HUES48 (cell line): ENCODE measurements at regions not wholly inside any gene's neighbourhood (a gene's known extent, or its start where the extent isn't known, plus 50 kb on each side); places are given as distances from the start of the nearest gene placed in this dataset.

Source experiments
- H3K27ac ChIP-seq: one replicate; pipeline ENCODE4 v1.7.0; 2013; ENCODE audit warnings: low read depth, low read length, inconsistent platforms
- H3K27me3 ChIP-seq: 2 replicates; pipeline ENCODE4 v1.6.1; 2013; ENCODE audit warnings: mild to moderate bottlenecking, low read length; ENCODE audit not compliant: control insufficient read depth, insufficient read depth
- H3K36me3 ChIP-seq: 2 replicates; pipeline ENCODE4 v1.6.1; 2013; ENCODE audit warnings: low read length; ENCODE audit not compliant: control insufficient read depth, insufficient read depth
- H3K4me1 ChIP-seq: 2 replicates; pipeline ENCODE4 v1.6.1; 2013; ENCODE audit warnings: mild to moderate bottlenecking, low read length; ENCODE audit not compliant: control insufficient read depth, insufficient read depth
- H3K4me3 ChIP-seq: 2 replicates; pipeline ENCODE4 v1.5.1; 2013; ENCODE audit warnings: mild to moderate bottlenecking, low read depth, low read length
- H3K9ac ChIP-seq: 2 replicates; pipeline ENCODE4 v1.6.1; 2013; ENCODE audit warnings: mild to moderate bottlenecking, low read depth, low read length, moderate library complexity
- H3K9me3 ChIP-seq: 2 replicates; pipeline ENCODE4 v1.6.1; 2013; ENCODE audit warnings: low read length; ENCODE audit not compliant: control insufficient read depth, insufficient read depth

- Histone ChIP-seq H3K9me3 (no peaks in the 10 kb centered on the region), H3K36me3 (no peaks in the 10 kb centered on the region), H3K27ac (no peak overlapping the region), H3K4me1 (no peaks in the 10 kb centered on the region), H3K9ac (no peak overlapping the region), H3K27me3 (no peaks in the 10 kb centered on the region), H3K4me3 (no peak overlapping the region)
Measured at GRCh38 chr1:217017165-217017564, 293.9 kb upstream of the ESRRG start.

GRCh38 chr1:217014066-217014465, 290.8 kb upstream of the ESRRG start:
- no peaks in the 10 kb centered on the region for H3K36me3 ChIP-seq
- H3K27me3 ChIP-seq: no peaks in the 10 kb centered on the region
- no peaks in the 10 kb centered on the region for H3K9me3 ChIP-seq
- H3K27ac ChIP-seq: no peak overlapping the region
- H3K9ac ChIP-seq: no peak overlapping the region
- no peak overlapping the region for H3K4me3 ChIP-seq
- H3K4me1 ChIP-seq: no peaks in the 10 kb centered on the region

GRCh38 chr1:217012659-217013058, 289.4 kb upstream of the ESRRG start:
- Histone ChIP-seq H3K36me3 (no peaks in the 10 kb centered on the region), H3K27me3 (no peaks in the 10 kb centered on the region), H3K4me1 (no peaks in the 10 kb centered on the region)

GRCh38 chr1:217011097-217011496, 287.9 kb upstream of the ESRRG start:
- no peak overlapping the region for H3K27ac ChIP-seq
- H3K9me3 ChIP-seq: no peaks in the 10 kb centered on the region
- H3K27me3 ChIP-seq: no peaks in the 10 kb centered on the region
- H3K36me3 ChIP-seq: no peaks in the 10 kb centered on the region
- H3K9ac ChIP-seq: no peak overlapping the region
- H3K4me3 ChIP-seq: no peak overlapping the region
- H3K4me1 ChIP-seq: no peaks in the 10 kb centered on the region

More at GRCh38 chr1:217012659-217013058, 289.4 kb upstream of the ESRRG start:
- no peak overlapping the region for H3K27ac ChIP-seq
- no peak overlapping the region for H3K4me3 ChIP-seq
- no peaks in the 10 kb centered on the region for H3K9me3 ChIP-seq
- no peak overlapping the region for H3K9ac ChIP-seq

GRCh38 chr1:217010253-217010652, 287.0 kb upstream of the ESRRG start:
- H3K9ac ChIP-seq: no peak overlapping the region
- H3K4me3 ChIP-seq: no peak overlapping the region
- H3K27ac ChIP-seq: no peak overlapping the region
- H3K27me3 ChIP-seq: no peaks in the 10 kb centered on the region
- no peaks in the 10 kb centered on the region for H3K36me3 ChIP-seq
- no peaks in the 10 kb centered on the region for H3K4me1 ChIP-seq
- H3K9me3 ChIP-seq: no peaks in the 10 kb centered on the region

GRCh38 chr1:217009376-217009775, 286.1 kb upstream of the ESRRG start:
- Histone ChIP-seq H3K27ac (no peak overlapping the region), H3K27me3 (no peaks in the 10 kb centered on the region), H3K4me1 (no peaks in the 10 kb centered on the region), H3K9ac (no peak overlapping the region), H3K4me3 (no peak overlapping the region), H3K36me3 (no peaks in the 10 kb centered on the region), H3K9me3 (no peaks in the 10 kb centered on the region)

- Histone ChIP-seq H3K36me3 (no peaks in the 10 kb centered on the region), H3K4me3 (no peak overlapping the region), H3K27me3 (no peaks in the 10 kb centered on the region), H3K9ac (no peak overlapping the region), H3K27ac (no peak overlapping the region), H3K4me1 (no peaks in the 10 kb centered on the region), H3K9me3 (no peaks in the 10 kb centered on the region)
Measured at GRCh38 chr1:217004776-217005436, 281.7 kb upstream of the ESRRG start.

- no peaks in the 10 kb centered on the region for H3K9me3 ChIP-seq
- no peak overlapping the region for H3K4me3 ChIP-seq
- H3K27me3 ChIP-seq: no peaks in the 10 kb centered on the region
- no peak overlapping the region for H3K27ac ChIP-seq
- no peaks in the 10 kb centered on the region for H3K36me3 ChIP-seq
- H3K9ac ChIP-seq: no peak overlapping the region
- H3K4me1 ChIP-seq: peaks cover under 1% of the 10 kb centered on the region
Measured at GRCh38 chr1:217003355-217003754, 280.1 kb upstream of the ESRRG start.

- H3K4me1 ChIP-seq: peaks cover 14% of the 10 kb centered on the region
- H3K27me3 ChIP-seq: no peaks in the 10 kb centered on the region
- peak overlapping the region; percentile 12; the same call in 1 of the 2 replicates for H3K4me3 ChIP-seq
Measured at GRCh38 chr1:216997831-216998230, 274.6 kb upstream of the ESRRG start.

GRCh38 chr1:216997069-216997468, 273.8 kb upstream of the ESRRG start:
- Histone ChIP-seq H3K4me3 (no peak overlapping the region), H3K9me3 (no peaks in the 10 kb centered on the region), H3K4me1 (peaks cover 14% of the 10 kb centered on the region), H3K27me3 (no peaks in the 10 kb centered on the region), H3K36me3 (no peaks in the 10 kb centered on the region), H3K9ac (no peak overlapping the region), H3K27ac (no peak overlapping the region)

More at GRCh38 chr1:216997831-216998230, 274.6 kb upstream of the ESRRG start:
- Histone ChIP-seq H3K27ac (no peak overlapping the region), H3K9me3 (no peaks in the 10 kb centered on the region), H3K36me3 (no peaks in the 10 kb centered on the region), H3K9ac (no peak overlapping the region)

GRCh38 chr1:216984536-216984935, 261.3 kb upstream of the ESRRG start:
- H3K4me3 ChIP-seq: no peak overlapping the region
- no peaks in the 10 kb centered on the region for H3K9me3 ChIP-seq
- H3K27ac ChIP-seq: peak overlapping the region; percentile 60
- no peaks in the 10 kb centered on the region for H3K27me3 ChIP-seq
- no peaks in the 10 kb centered on the region for H3K36me3 ChIP-seq
- H3K9ac ChIP-seq: no peak overlapping the region
- H3K4me1 ChIP-seq: peaks cover 13% of the 10 kb centered on the region; the same call in 1 of the 2 replicates
